GM19372 (cell line): ENCODE measurements at regions not wholly inside any gene's neighbourhood (a gene's known extent, or its start where the extent isn't known, plus 50 kb on each side); places are given as distances from the start of the nearest gene placed in this dataset.

Experiments used
- ATAC-seq: cut with Tn5 transposase; IDR thresholded peaks from one replicate; pipeline ENCODE4 v1.9.1; 2021; ENCODE audit warnings: mild to moderate bottlenecking, low read depth, moderate library complexity; ENCODE audit not compliant: unreplicated experiment

DNA sequence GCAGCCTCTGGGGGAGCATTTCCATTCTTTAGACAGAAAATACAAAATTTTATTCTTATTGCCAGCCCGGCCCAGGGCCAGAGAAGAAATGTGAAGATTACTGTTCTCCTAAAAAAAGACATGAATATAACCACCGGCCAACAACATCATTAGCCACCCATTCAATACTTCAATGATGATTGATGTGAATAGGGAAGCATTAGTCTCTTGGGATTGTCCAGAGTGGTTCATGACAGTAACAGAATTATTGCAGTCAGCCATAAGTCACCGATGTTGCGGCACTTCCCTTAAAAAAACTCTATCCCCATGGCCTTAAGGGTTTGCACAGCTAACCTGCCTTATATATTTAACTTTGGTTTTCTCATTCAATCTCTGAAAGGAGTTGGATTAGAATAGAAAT, 418.7 kb downstream of the CENPC start:
- no peak for ATAC-seq

DNA sequence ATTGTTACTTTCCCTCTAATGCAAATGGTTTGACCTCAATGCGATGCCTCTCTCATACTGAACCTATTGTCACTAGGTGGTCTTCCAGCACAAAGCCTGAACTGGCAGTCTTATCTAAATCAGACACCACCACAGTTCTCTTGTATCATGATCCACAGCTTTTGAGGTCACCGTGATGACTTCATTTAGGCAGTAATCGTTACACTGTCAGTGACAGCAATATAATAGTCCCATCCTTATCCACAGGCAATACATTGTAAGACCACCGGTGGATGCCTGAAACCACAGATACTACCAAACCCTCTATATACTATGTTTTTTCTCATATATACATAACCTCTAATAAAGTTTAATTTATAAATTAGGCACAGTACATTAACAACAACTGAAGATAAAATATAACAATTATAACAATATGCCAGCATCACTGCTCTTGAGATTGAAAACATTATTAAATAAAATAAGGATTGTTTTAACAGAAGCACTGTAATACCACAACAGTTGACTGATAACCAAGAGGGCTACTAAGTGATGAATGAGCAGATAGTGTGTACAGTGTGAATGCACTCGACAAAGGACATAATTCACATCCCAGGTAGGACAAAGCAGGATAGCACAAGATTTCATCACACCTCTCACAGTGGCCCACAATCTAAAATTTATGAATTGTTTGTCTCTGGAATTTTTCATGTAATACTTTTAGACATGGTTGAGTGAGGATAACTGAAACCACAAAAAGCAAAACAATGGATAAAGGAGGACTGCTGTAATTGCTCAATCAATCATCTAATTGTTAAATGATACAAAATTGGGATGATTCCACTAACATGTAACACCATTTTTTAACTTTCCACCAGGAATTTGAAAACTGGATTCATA, 419.4 kb downstream of the CENPC start:
- no peak for ATAC-seq

DNA sequence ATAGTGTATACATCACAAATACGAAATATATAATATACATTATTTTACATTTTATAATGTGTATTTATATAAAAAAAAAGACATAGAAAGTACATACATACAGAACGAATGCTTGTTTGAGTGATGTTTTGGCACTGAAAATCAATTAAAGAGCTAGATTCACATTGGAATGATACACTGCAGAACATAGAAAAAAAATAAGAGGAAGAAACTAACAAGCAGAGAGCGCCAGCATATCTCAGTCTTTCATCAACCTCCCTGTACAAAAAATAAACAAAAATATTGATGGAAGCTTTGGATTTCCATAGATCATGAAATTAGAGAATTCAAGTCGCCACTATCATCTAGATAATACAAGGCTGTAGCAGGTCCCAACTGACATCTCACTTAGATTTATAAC, 420.6 kb downstream of the CENPC start:
- no peak for ATAC-seq

DNA sequence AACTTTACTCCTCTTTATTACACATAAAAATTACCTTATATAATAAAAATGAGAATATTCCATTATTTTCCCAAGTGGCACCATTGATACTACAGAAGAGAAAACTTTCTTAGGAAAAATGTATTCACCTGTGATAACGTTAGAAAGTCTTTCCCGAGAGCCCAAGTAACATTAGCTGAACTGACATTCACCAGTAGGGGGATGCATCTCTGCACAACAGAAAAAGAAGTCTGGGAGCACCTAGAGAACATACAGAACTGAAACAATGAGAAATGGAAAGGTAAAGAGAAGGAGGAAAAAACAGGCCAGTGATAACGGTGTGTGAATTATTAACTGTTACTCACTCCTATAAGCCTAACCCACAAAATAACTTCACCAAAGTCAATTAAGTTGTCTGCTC, 423.3 kb downstream of the CENPC start:
- no peak for ATAC-seq

DNA sequence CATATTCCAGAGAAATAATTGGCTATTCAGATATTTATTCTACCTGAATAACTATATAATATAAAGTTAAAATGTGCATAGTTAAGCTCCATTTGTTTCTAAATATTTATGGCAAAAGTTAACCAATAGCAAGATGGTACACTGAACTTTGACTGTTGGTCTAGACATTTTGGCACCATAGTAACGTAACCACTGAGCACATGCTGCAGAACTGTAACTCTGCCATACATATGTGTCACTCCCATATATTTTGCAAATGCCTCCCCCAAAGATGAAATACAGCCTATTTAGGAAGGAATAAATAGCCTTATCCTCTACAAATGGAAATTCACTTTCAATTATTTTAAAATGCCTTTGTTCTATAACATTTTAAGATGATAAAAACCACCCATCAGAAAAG, 424.9 kb downstream of the CENPC start:
- ATAC-seq, result no peak

DNA sequence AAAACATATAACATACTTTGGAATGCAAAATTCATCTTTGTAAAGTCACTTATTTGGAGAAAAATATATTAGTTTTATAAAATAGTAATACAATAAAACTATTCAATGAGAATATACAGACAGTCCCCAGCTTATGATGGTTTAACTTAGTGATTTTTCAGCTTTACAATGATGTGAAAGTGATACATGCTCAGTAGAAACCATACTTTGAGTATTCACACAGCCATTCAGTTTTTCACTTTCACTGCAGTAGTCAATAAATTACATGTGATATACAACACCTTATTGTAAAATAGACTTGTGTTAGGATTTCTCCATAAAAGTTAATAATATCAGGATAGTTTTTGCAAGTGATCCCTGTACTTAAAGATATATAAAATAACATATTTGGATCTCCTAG, 436.0 kb downstream of the CENPC start:
- no peak for ATAC-seq

DNA sequence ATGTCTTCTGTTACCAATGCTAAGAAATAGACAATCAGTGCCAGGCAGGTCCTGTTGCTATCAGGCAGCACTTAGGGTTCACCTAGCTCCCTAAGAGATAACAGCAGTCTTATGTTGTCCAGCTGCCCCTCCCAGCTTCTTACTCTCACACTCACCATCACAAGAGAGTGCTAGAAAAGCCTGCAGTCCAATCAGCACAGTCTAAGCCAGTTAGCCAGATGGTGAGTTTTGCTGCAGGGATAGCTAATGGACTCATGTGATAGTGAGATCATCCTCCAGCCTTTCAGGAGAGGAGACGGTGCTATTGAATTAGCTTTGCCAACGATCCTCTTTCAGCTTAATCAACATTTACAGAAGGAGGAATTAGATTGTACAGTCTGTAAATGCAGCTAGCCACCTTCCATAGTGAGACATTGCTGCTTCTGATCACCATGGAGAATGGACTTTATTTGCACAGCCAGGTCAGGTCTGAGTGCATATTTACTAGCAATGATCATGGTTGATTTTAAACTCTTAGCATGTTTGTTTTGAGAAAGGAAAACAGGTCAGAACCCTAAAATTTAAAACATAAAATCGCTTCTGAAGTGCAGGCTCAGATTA, 438.3 kb downstream of the CENPC start:
- no peak for ATAC-seq

DNA sequence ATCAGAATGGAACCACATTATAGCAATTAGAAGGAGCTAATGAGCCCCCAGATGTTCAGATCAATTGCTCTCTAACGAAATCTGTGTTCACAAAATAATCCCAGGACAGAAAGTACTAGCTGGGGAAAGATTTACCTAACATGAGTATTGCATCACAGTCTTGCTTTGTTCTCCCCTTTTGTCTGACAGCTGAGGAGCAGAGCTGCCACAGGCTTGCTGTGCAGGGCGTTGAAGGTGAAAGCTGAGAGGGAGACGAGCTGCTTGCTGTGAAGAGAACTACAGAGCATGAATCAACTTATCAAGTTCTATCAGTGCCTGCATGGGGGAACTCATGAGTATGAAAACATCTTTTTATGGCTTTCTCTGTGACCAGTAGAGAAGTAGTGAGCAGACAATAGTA, 441.2 kb downstream of the CENPC start:
- no peak for ATAC-seq

DNA sequence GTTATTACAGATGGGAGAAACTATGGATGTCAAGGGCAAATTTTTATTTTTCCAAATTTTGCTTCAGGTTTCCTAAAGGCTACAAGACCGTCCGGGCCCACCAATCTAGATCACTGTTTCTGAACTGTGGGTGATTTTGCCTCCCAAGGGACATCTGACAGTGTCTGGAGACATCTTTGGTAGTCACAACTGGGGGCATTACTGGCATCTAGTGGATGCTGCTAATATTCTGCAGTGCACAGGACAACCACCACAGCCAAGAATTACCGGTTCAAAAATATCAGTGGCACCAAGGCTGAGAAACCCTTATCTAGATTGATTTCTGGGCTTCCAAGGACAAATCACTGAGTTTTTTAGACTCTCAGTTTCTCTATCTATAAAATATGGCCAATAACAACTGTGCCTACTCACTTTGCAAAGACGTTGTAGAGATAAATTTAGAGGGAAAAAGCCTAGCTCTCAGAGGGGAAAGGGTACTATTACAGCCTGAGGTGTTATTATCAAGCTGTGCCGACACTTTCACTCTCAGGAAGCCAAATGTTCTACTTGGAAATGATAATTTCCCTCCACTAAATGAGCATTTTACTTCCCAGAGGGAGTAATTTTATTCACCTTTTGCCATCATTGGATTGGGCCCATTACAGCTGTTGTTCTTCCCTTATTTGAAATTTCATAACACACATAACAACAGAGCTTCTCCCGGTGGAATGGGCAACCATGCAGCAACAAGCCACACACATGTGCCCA, 442.1 kb downstream of the CENPC start:
- ATAC-seq, result no peak

DNA sequence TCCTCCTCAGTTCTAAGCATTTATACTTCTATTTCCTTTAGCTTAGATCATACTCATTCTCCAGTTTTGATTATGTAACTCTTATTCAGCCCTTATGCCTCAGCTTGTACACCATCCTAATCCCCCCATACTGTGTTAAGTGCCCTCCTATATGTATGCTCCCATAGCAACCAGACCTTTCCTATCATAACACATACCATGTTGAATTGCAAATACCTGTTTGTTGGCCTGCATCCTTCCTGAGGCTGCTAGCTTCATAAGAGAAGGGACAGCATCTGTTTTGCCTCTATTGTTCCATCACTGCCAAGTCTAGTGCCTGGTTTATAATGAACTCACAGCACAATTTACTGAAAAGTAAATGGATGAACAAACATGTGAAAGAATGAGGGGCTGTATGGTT, 443.7 kb downstream of the CENPC start:
- ATAC-seq, result no peak

DNA sequence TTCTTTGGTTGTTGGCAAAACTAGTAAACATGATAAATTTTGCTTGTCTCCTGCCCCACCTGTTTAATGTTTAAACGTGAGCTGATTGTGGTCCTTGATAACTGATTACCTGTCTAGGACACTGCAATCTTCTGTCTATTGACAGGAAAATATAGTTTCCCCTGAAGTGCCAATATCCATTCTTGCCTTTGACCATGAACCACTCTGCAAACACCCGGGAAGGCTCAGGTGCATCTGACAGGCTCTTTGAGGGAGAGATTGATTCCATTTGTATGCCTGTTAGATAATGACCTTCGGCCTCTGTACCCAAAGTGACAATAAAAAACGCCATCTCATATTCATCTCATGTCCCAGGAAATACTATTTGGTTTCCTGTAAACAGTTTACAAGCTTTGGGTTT, 453.0 kb downstream of the CENPC start:
- ATAC-seq, result no peak

DNA sequence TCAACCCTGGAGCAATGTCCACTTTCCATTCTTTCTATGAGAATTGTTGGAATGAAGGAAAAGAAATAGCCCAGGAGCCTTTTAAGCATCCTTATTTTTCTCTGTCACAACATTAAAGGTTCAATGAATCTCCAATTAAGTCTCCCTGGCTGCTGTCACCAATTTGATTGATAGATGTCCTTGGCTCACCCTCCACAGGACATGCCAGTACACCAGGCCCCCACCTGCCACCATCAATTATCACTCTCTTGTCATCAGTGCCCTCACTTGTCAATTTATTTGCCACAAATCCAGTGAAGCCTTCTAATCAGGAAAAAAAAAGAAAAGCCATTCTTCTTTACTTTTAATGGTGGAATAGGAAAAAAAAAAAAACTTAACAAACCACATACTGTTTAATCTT, 453.6 kb downstream of the CENPC start:
- ATAC-seq, result no peak

DNA sequence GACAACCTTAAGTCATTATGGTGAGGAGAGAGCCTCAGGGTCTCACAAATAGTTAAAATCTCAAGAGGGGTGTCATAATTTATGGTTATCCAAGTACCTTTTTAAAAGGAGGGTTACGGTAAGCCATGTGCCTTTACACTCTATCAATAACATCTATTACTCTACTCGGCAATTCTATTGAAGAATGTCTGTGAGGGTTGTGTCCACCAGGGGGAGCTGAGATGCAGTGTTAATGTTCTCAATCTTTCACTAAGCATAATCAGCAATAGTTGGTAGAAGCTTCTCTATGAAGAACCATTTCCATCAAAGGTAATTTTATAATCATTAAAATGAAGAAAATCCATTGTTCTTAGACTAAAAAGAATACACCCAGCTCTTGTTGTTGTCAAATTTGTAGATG, 457.4 kb downstream of the CENPC start:
- peak; percentile 69 for ATAC-seq

DNA sequence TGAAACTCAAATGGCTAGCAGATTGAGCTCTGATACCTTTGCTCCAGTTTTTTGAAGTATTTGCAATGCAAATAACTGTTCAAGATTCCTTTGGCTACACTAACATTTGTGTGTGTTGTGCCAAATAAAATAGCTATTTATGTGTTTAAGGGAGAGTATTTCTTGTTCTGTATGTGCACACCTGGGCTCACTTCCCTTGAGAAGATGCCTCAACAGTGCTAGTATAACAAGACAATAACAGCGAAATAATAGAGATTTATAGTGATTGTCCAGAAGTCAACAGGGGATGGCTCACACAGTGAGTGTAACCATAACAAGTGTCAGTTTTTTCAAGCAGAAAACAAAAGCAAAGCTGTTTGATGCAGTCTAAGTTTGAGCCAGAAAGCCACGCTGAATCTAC, 460.5 kb downstream of the CENPC start:
- no peak for ATAC-seq

DNA sequence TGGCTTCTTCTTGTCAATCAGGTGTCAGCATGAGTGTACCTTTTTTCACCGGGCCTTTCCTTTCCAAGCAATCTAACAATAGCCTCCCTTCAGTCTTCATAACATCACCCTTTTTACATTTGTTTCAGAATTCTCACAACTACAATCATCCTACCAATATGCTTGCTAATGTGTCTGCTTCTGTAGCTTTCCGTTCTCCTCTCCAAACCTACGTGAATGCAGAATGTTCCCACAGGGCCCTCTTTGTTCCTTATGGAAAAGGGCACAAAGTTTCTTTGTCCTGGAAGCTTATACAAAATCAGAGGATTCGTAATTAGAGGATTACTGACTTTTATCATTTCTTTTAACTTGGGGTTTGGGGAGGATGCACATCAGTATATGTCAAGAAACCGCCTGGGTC, 461.8 kb downstream of the CENPC start:
- no peak for ATAC-seq

DNA sequence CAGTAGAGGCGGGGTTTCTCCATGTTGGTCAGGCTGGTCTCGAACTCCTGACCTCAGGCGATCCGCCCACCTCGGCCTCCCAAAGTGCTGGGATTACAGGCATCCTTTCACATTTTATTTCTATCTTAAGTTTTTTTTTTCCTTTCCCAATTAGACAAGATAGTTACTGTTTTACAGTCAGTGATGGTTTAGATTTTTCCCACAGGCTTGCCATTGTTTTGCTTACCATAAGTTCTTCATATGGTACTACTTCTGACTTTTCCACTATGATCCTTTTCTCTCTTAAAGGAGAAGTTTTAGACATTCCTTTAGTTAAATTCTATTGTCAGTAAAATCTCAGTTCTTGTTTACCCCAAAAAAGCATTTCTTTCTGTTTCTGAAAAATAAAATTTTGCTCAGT, 462.6 kb downstream of the CENPC start:
- no peak for ATAC-seq

DNA sequence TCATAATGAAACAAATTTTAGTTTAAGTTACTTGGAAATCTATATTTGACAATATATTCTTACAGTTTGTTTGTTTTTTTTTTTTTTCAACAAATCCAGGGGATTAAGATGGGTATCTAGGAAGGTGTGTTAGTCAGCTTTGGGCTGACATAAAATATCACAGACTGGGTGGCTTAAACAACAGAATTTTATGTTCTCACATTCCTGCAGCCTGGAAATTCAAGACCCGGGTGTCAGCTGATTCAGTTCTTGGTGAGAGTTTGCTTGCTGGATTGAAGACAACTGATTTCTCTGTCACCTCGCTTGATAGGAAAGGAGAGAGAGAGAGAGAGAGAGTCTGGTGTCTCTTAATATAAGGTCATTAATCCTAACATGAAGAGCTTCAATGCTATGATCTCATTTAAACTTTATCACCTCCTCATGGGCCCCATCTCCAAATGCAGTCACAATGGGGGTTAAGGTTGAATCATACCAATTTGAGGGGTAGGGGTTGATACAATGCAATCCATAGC, 465.2 kb downstream of the CENPC start:
- ATAC-seq, result no peak

DNA sequence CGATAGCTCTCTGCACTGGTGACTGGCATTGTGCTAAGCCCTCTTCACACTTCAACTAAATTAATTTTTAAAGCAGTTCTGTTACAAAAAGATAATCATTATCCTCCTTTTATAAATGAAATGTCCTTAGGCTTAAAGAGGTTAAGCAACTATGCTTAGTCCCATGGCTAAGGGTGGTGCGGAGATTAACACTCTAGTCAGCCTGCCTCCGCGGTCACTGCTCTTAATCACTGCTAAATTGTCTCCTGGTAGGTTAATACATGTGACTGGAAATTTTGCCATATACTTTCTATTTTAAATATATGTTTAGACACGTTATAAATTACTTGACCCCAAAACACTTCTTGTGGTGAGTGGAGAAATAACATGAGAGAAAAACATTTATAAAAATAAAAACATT, 473.7 kb downstream of the CENPC start:
- ATAC-seq, result no peak

DNA sequence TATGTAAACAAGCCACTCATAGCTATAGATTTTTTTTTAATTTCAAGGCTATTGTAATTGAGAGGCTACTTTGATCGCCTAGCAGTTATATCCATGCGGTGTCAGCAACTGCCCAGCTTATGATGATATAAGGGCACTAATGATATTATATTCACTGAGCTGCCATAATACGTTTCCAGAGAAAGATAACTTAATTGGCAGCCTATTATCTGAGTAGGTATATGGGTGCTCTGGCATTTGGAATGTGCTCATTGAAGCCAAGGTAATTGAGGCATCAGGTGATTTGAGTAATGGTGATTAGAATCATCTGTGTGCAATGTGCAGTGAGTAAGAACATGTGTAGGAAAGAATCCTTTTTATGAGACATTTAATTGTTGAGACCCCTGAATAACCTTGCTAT, 490.0 kb downstream of the CENPC start:
- ATAC-seq, result no peak

DNA sequence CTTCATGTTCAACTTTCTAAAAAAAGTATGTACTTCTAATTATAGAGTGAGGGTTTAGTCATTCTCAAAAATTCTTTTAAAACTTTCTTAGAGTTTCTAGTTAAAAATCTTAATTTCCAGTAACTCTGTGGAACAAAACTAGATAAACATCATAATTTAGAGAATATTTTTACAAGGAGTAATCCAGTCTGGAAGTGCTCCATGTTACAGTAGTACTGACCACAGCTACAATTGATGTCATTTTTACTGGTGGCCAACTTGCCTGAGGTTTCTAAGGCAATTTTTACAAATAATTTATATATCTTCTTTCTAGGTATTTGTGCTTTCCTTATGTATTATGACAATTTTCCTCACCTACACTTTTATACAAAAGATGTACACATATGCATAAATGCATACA, 490.4 kb downstream of the CENPC start:
- no peak for ATAC-seq
